Lung (tissue), 11 donors: ENCODE measurements at regions not wholly inside any gene's neighbourhood (a gene's known extent, or its start where the extent isn't known, plus 50 kb on each side); places are given as distances from the start of the nearest gene placed in this dataset.

Source experiments
- ATAC-seq: fragments of 200-7000 bp; cut with Tn5 transposase; one replicate; pipeline ENCODE4 v1.9.1; 2020; ENCODE audit warnings: moderate number of reproducible peaks; ENCODE audit not compliant: insufficient read depth, low FRiP score
- DNase-seq, 3 donors: peaks; one replicate each; pipeline ENCODE4 v3.0.0-alpha.2; 2013 to 2017
- H3K27ac ChIP-seq, 2 donors: one replicate each; pipeline ENCODE4 v1.5.1; 2013; ENCODE audit warnings: mild to moderate bottlenecking in 2 of 2, moderate library complexity in 2 of 2, control low read depth in 1 of 2, inconsistent platforms in 1 of 2, low read depth in 1 of 2, low read length in 1 of 2
- H3K27me3 ChIP-seq, 3 donors: one replicate each; pipeline ENCODE4 v1.5.1; 2013; ENCODE audit warnings: low read length in 2 of 3; ENCODE audit not compliant: control insufficient read depth in 3 of 3, insufficient read depth in 3 of 3
- H3K36me3 ChIP-seq, 4 donors: one replicate each; pipeline ENCODE4 v1.5.1; 2013; ENCODE audit warnings: low read length in 4 of 4, mild to moderate bottlenecking in 1 of 4, moderate library complexity in 1 of 4; ENCODE audit not compliant: control insufficient read depth in 4 of 4, insufficient read depth in 4 of 4
- H3K4me1 ChIP-seq, 5 donors: one replicate each; pipeline ENCODE4 v1.5.1; 2013; ENCODE audit warnings: low read length in 5 of 5, mild to moderate bottlenecking in 2 of 5, moderate library complexity in 1 of 5; ENCODE audit not compliant: control insufficient read depth in 5 of 5, insufficient read depth in 5 of 5
- H3K4me3 ChIP-seq: one replicate; pipeline ENCODE4 v1.5.1; 2013; ENCODE audit warnings: mild to moderate bottlenecking, control low read depth, moderate library complexity
- H3K9ac ChIP-seq, 2 donors: one replicate each; pipeline ENCODE4 v1.5.1; 2013; ENCODE audit warnings: low read length in 2 of 2, control low read depth in 1 of 2; ENCODE audit not compliant: insufficient read depth in 1 of 2
- H3K9me3 ChIP-seq, 4 donors: one replicate each; pipeline ENCODE4 v1.5.1; 2013; ENCODE audit warnings: low read length in 3 of 4, mild to moderate bottlenecking in 1 of 4, moderate library complexity in 1 of 4; ENCODE audit not compliant: control insufficient read depth in 4 of 4, insufficient read depth in 3 of 4
- CTCF ChIP-seq: IDR thresholded peaks from 2 replicates; pipeline ENCODE4 v1.5.1; 2012; ENCODE audit warnings: mild to moderate bottlenecking; ENCODE audit errors: control extremely low read depth, extremely low read depth
- WGBS, 2 donors: extraction: QIAGEN DNeasy Blood & Tissue Kit; methylation state at CpG; one replicate each; pipeline ENCODE4 v1.1.7; 2013; 5-methylcytosine and 5-hydroxymethylcytosine counted together
- donor health status: control.
- donor health status: control.
- donor health status: Bipolar disorder and iron deficiency.
- donor health status: healthy.
- donor health status: DM: yes; HTN: yes; CAD: no.

- DNase-seq = no peak
- WGBS, 2 donors = 66 to 85% methylated on average over 8 of the region's 8 CpGs
- Histone ChIP-seq H3K4me1 (peaks cover 0 to 2% (median 0%) of the 10 kb centered on the region in 5 donors), H3K36me3 (no peaks in the 10 kb centered on the region), H3K9me3 (no peaks in the 10 kb centered on the region), H3K9ac (no peak overlapping the region), H3K4me3 (no peak overlapping the region), H3K27me3 (no peaks in the 10 kb centered on the region), H3K27ac (no peak overlapping the region)
- ATAC-seq = no peak
- no peak for TF ChIP-seq CTCF
These were observed 1371.2 kb downstream of the BRD1 start for GRCh38 chr22:48456449-48456848.

- DNase-seq (no peak), ATAC-seq (no peak)
- Histone ChIP-seq H3K4me1 (peaks cover 0 to 10% (median 0%) of the 10 kb centered on the region in 5 donors), H3K27me3 (no peaks in the 10 kb centered on the region), H3K36me3 (no peaks in the 10 kb centered on the region), H3K27ac (no peak overlapping the region), H3K9me3 (no peaks in the 10 kb centered on the region), H3K9ac (no peak overlapping the region), H3K4me3 (no peak overlapping the region)
- no peak for TF ChIP-seq CTCF
- WGBS, 2 donors = 79 to 80% methylated on average over 14 of the region's 14 CpGs
These were observed 1373.8 kb downstream of the BRD1 start for GRCh38 chr22:48453751-48454485.

GRCh38 chr22:48453171-48453570 is 1374.5 kb downstream of the BRD1 start:
- no peak for DNase-seq
- ATAC-seq = no peak

More at GRCh38 chr22:48453171-48453570, 1374.5 kb downstream of the BRD1 start:
- Histone ChIP-seq H3K9ac (no peak overlapping the region), H3K9me3 (peaks cover 0 to under 1% (median 0%) of the 10 kb centered on the region in 4 donors), H3K27me3 (no peaks in the 10 kb centered on the region), H3K4me3 (no peak overlapping the region), H3K36me3 (no peaks in the 10 kb centered on the region), H3K27ac (no peak overlapping the region), H3K4me1 (peaks cover 0 to 10% (median 0%) of the 10 kb centered on the region in 5 donors)
- WGBS, 2 donors = 94% methylated on average over 7 of the region's 7 CpGs
- no peak for TF ChIP-seq CTCF
